ENCODE measurements at regions not wholly inside any gene's neighbourhood (a gene's known extent, or its start where the extent isn't known, plus 50 kb on each side); places are given as distances from the start of the nearest gene placed in this dataset.
"Not testable (repeated sequence)": the region's sequence is repeated elsewhere in the genome, so short reads cannot be mapped to it uniquely, and the experiment has no call there.

DNA sequence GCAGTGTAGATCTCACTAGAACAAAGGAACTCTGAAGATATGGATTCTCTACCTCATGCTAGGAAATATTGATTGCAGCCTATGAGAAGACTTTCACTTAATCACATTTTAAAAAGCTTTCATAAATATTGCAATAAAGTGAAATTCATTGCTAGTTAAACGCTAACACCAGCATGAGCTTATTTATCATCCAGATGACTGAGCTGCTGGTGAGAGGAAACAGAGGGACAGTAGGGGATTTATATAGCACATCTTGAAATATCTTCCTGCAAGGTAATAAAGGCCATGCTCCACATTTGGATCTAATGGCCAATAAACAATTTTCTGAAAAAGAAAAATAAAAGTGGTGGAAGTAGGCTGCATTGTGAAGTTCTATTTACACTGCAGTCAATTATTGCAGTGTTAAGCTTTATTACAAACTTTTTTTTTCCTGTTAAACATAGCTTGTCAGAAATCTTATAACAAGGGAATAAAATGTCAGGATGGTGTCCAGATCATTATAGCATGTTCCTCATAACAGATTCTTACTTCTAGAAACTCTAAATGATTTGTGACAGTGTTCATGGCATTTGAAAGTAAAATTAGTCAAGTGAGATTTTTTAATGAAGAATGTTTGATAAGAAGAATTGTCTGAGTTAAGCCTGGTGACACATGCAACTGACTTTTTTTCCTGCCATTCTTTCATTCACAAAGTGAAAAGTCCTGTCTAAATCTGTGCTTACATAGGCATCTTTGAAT is 342.6 kb downstream of the DMAC1 start:
- no peak for DNase-seq

DNA sequence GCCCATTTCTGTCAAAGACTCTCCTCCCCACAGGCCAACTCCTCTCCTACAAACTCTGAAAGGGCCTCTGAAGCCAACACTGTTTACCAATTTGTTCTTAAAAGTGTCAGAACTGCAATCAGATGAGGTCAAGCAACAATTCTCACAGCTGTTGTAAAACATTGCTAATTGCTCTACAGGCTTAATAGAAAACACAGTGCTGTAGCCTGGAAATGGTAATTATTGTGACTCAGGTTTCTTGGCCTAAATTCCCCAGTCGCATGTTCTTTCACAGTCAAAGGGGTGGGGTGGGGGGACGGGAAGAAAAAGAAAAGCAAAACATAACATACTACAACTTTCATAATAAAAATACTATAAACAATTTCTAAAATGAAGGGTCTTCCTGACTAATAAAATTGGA is 343.2 kb downstream of the DMAC1 start:
- DNase-seq = no peak

DNA sequence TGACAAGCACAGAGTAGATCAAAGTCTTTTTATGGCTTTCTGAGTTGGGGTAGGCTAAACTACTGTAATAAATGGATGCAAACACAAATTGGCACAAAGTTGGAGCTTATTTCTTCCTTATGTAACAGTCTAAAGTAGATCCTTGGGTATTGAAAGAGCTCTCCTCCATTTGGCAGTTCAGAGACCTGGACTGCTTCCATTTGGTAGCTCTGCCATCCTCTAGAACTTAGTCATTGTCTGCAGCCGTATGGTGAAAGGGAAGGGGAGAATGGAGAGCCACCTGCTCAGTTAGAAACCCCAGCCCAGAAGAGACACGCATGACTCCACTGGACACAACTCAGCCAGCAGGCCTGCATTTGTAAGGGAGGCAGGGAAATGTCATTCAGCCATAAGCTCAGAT is 345.0 kb downstream of the DMAC1 start:
- no peak for DNase-seq

- DNase-seq = no peak
Observed at GRCh38 chr9:7452378-7452777, 347.2 kb downstream of the DMAC1 start.

DNA sequence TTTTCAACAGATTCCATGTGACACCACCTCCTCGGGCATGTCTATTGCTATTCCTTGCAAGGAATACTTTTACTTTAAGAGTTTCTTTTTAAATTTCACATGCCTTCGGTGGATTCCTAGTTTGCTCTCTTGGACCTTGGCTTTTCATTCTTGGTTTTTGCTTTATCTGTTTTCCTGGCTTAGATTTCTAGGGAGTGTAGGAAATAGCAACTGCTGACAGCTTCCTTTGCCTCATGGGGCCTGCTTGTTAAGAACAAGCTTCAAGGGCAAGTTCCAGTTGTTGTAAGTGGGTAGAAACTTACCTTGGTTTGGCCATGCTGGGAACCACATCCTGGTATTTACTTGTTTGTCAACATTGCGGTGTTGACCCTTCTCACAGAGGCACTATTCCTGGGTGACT is 348.5 kb downstream of the DMAC1 start:
- no peak for DNase-seq

- DNase-seq = no peak
Observed at GRCh38 chr9:7443541-7443940, 356.0 kb downstream of the DMAC1 start.

- no peak for DNase-seq
Observed at GRCh38 chr9:7439355-7439995, 360.1 kb downstream of the DMAC1 start.

DNA sequence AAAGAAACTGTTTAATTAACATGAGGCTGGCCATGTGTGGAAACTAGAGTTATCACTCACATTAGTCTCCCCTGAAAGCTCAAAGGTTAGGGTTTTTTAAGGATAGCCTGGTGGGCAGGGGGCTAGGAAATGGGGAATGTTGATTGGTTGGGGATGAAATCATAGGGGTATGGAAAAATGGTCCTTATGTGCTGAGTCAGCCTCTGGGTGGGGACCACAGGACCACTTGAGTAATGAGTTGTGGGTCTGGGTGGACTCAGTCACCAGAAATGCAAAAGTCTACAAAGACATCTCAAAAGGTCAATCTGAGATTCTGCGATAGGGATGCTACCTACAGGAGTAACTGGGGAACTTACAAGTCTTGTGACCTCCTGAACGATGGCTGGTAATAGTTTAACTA is 362.8 kb downstream of the DMAC1 start:
- no peak for DNase-seq

- DNase-seq = no peak
Observed at GRCh38 chr9:7433508-7434292, 365.9 kb downstream of the DMAC1 start.

DNA sequence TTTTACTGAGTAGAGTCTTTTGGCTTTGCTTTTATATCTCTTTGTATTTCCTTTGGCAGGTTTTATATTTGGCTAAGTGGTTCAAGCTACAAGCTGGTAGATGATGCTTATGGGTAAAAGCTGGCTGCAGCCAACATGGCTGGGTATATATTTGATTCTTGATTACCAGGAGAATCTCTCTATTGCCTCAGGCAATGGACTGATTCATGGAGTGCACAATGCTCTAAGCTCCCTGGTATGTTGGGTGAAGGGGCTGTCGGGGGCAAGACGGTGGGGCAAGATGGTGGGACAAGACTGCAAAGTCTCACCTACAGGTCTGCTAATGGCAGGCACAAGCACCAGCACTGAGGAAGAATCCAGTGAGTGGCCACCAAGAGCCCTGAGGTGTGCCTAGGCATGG is 366.6 kb downstream of the DMAC1 start:
- no peak for DNase-seq

GRCh38 chr9:7417397-7417796 is 382.2 kb downstream of the DMAC1 start:
- not testable (repeated sequence) for DNase-seq

- no peak for DNase-seq
Observed at GRCh38 chr9:7415836-7416235, 383.7 kb downstream of the DMAC1 start.

DNA sequence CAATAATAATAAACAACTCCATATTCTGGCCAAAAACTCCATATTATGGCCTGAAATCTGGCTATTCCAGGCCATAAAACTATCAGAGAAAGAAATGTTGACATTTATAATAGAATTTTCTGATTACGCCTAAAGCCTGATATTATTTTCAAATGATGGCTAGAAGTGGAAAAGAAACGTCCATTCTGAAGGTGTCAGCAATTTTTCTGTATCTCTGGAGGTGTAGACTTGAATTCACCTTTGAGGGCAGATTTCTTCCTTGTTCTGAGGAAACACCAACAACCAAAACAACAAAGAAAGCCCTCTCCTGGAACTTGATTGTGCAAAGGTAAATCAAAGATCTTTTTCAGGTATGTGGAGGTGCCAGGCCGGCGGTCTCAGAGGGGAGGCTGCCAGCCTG is 390.7 kb downstream of the DMAC1 start:
- no peak for DNase-seq

GRCh38 chr9:7407246-7407645 is 392.3 kb downstream of the DMAC1 start:
- no peak for DNase-seq

DNA sequence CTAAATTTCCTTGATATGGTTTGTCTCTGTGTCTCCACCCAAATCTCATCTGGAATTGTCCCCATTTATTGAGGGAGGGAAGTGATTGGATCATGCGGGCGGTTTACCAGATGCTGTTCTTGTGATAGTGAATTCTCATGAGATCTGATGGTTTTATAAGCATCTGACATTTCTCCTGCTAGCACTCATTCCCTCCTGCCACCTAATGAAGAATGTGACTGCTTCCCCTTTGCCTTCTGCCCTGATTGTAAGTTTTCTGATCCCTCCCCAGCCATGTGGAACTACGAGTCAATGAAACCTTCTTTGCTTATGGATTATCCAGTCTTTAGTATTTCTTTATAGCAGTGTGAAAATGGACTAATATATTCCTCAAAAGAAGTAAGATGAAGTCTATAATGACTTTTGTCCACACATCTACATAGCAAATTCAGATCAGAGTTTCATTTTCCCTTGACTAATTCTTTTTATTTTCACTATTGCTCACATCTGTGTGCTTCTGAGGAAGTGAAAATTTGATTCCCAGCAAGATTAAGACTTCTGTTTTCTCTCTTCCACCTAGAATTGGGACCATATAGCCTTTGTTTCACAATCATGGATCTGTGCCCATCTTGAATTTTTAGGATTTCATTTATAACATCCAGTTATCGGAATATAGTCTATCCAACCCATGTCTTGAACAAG is 393.5 kb downstream of the DMAC1 start:
- no peak for DNase-seq

- DNase-seq = no peak
Observed at GRCh38 chr9:7403839-7404487, 395.6 kb downstream of the DMAC1 start.

DNA sequence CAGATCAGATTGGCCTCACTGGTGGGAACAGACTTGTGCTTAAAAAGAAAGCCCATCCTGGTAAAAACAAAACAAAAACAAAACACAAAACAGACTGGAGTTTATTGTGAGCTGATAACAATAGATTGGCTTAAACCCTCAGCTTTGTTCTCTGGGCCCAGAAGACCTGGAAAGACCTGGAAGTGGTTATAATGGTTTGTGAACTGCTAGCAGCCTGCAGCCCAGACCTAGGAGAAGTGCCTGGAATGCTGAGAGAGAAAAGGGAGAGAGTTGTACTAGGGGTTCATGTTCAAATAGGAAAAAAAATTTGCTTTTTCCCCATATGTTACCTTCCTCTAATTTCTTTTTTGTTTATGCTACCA is 396.6 kb downstream of the DMAC1 start:
- no peak for DNase-seq

GRCh38 chr9:7402334-7403027 is 397.1 kb downstream of the DMAC1 start:
- no peak for DNase-seq

DNA sequence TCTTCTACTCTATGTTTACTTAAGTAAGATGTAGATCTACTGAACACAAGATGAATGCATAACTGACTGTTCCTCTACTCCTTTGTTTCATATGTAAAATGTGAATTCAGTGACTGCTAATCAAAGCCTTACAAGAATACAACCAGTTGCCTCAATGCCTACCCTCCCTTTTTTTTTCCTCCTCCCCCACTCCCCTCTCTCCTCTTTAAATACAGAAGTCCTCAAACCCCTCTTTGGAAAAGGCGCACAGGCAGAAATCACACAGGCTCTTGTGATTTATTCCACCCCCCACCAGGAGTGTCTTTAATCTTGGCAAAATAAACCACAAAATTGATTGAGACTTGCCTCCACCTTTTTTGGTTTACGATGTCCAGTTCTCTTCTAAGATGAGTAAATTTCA is 398.5 kb downstream of the DMAC1 start:
- no peak for DNase-seq

- peak; percentile 69 for DNase-seq
Observed at GRCh38 chr9:7394002-7394774, 405.4 kb downstream of the DMAC1 start.

DNA sequence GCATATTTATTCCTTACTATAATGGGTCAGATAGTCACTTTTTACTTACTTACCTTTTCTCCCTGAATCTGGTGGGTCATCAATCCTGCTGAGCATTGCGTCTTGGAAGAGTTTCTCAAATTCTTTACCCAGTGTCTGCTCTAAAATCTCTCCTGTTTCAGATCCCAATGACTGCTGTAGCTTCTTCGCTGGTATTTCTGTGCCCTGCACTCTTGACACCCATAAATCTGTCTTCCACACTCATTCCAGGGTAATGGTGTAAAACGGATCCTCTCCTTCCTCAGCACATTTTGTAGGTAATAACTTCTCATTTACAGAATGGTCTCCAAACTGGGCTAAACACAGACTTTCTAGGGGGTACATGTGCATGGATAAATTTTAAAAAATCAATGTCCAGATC is 407.4 kb downstream of the DMAC1 start:
- no peak for DNase-seq

- DNase-seq = no peak
Observed at GRCh38 chr9:7388755-7389154, 410.8 kb downstream of the DMAC1 start.

Data from NCI-H2107 (cell line).